ENCODE measurements at regions not wholly inside any gene's neighbourhood (a gene's known extent, or its start where the extent isn't known, plus 50 kb on each side); places are given as distances from the start of the nearest gene placed in this dataset.

- no peaks in the 10 kb centered on the region for H3K27me3 ChIP-seq
- no peak for DNase-seq
- TF ChIP-seq CTCF (IDR thresholded peaks at IDR 0.05; ENCODE audit: low read depth, low read length): no peak
- no peak overlapping the region for H3K4me3 ChIP-seq (ENCODE audit: low read depth, low read length)
- H3K4me1 ChIP-seq: no peaks in the 10 kb centered on the region
- no peaks in the 10 kb centered on the region for H3K36me3 ChIP-seq
- H3K9me3 ChIP-seq: no peaks in the 10 kb centered on the region
Measured at GRCh38 chr5:154107010-154107409, 68.2 kb downstream of the MFAP3 start.

GRCh38 chr5:154107756-154108155 lies 69.0 kb downstream of the MFAP3 start:
- no peak for TF ChIP-seq CTCF (IDR thresholded peaks at IDR 0.05; ENCODE audit: low read depth, low read length)
- Histone ChIP-seq H3K9me3 (no peaks in the 10 kb centered on the region), H3K4me1 (no peaks in the 10 kb centered on the region), H3K4me3 (ENCODE audit: low read depth, low read length) (no peak overlapping the region), H3K36me3 (no peaks in the 10 kb centered on the region), H3K27me3 (no peaks in the 10 kb centered on the region)
- DNase-seq: no peak

- Histone ChIP-seq H3K36me3 (no peaks in the 10 kb centered on the region), H3K4me3 (ENCODE audit: low read depth, low read length) (no peak overlapping the region), H3K27me3 (no peaks in the 10 kb centered on the region), H3K4me1 (no peaks in the 10 kb centered on the region), H3K9me3 (no peaks in the 10 kb centered on the region)
- DNase-seq: no peak
- no peak for TF ChIP-seq CTCF (IDR thresholded peaks at IDR 0.05; ENCODE audit: low read depth, low read length)
Measured at GRCh38 chr5:154109416-154110106, 70.8 kb downstream of the MFAP3 start.

- Histone ChIP-seq H3K4me1 (no peaks in the 10 kb centered on the region), H3K9me3 (no peaks in the 10 kb centered on the region), H3K4me3 (ENCODE audit: low read depth, low read length) (no peak overlapping the region), H3K36me3 (no peaks in the 10 kb centered on the region), H3K27me3 (no peaks in the 10 kb centered on the region)
- DNase-seq: no peak
- no peak for TF ChIP-seq CTCF (IDR thresholded peaks at IDR 0.05; ENCODE audit: low read depth, low read length)
Measured at GRCh38 chr5:154110107-154110453, 71.3 kb downstream of the MFAP3 start.

- no peak for TF ChIP-seq CTCF (IDR thresholded peaks at IDR 0.05; ENCODE audit: low read depth, low read length)
- no peaks in the 10 kb centered on the region for H3K9me3 ChIP-seq
- no peaks in the 10 kb centered on the region for H3K27me3 ChIP-seq
- H3K36me3 ChIP-seq: no peaks in the 10 kb centered on the region
- no peak overlapping the region for H3K4me3 ChIP-seq (ENCODE audit: low read depth, low read length)
- DNase-seq: no peak
- no peaks in the 10 kb centered on the region for H3K4me1 ChIP-seq
Measured at GRCh38 chr5:154110716-154111115, 71.9 kb downstream of the MFAP3 start.

GRCh38 chr5:154111214-154111613 lies 72.4 kb downstream of the MFAP3 start:
- DNase-seq: no peak
- Histone ChIP-seq H3K27me3 (no peaks in the 10 kb centered on the region), H3K9me3 (no peaks in the 10 kb centered on the region), H3K4me1 (no peaks in the 10 kb centered on the region), H3K36me3 (no peaks in the 10 kb centered on the region), H3K4me3 (ENCODE audit: low read depth, low read length) (no peak overlapping the region)
- TF ChIP-seq CTCF (IDR thresholded peaks at IDR 0.05; ENCODE audit: low read depth, low read length): no peak

Measured in BE2C (cell line).